Endothelial cell of hepatic sinusoid (primary cell): ENCODE measurements at regions not wholly inside any gene's neighbourhood (a gene's known extent, or its start where the extent isn't known, plus 50 kb on each side); places are given as distances from the start of the nearest gene placed in this dataset.
"Not testable (repeated sequence)": the region's sequence is repeated elsewhere in the genome, so short reads cannot be mapped to it uniquely, and the experiment has no call there.

Experiments used
- in situ Hi-C: cut with HindIII; loops from 2 replicates; pipeline ENCODE4 v1.10.0; 2017; ENCODE audit warnings: low sequenced_read_pairs

DNA sequence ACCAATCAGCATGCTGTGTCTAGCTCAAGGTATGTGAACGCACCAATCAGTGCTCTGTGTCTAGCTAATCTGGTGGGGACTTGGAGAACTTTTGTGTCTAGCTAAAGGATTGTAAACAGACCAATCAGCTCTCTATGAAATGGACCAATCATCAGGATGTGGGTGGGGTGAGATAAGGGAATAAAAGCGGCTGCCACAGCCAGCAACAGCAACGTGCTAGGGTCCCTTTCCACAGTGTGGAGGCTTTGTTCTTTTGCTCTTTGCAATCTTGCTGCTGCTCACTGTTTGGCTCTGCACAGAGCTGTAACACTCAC is 1353.9 kb upstream of the CDH18 start:
- in situ Hi-C loops = not testable (repeated sequence)

DNA sequence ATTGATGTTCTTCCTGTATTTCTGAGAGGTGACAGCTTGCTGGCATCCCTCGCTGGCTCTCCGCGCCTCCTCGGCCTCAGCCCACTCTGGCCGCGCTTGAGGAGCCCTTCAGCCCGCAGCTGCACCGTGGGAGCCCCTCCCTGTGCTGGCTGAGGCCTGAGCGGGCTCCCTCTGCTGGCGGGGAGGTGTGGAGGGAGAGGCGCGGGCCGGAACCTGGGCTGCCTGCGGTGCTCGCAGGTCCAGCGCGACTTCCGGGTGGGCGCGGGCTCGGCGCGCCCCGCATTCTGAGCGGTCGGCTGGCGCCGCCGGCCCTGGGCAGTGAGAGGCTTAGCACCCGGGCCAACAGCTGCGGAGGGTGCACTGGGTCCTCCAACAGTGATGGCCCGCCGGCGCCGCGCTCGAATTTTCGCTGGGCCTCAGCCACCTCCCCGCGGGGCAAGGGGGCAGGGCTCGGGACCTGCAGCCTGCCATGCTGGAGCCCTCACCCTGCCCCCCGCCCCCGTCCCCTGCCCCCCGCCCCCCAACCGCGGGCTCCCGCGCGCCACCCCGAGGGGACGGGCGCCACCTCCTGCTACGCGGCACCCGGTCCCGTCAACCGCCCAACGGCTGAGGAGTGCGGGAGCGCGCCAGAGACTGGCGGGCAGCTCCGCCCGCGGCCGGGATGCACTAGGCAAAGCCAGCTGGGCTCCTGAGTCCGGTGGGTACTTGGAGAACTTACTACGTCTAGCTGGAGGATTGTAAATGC is 1353.4 kb upstream of the CDH18 start:
- in situ Hi-C loops = not testable (repeated sequence)

DNA sequence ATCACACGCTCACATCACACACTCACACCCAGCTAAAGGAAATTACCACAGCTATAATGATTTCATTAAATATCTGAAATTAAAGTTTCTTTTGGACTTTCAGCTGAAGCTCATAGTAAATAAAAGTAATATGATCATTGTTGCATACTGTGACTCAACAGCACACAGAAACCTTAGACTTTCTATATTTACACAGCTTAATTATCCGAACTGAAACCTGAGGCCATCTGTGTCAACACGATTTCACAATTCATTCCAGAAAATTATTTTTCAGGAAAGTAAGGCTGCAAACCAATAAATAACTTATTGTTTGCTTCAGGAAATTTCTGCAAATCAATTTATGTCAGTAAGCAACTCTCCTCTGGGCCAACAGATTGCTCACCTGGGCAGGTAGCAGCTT is 1352.2 kb upstream of the CDH18 start:
- in situ Hi-C loops = not testable (repeated sequence)

DNA sequence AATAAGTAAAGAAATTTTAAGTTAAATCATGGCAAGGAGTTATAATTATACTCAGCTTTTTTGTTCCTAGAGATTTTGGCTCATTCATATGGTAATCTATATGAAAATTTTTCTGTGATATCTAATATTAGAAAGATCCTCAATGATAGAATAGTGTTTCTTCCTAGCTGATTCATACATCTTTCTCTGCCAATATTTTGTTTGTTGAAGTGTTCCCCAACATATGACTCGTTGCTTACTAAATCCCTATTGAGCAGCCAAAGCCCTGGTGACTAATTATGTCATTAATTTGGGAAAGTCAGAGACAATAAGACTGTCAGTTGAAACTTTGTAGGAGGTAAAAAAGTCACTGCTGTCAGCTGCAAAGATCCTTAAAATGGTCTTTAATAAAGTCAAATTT is 1348.5 kb upstream of the CDH18 start:
- in situ Hi-C loops = not testable (repeated sequence)

DNA sequence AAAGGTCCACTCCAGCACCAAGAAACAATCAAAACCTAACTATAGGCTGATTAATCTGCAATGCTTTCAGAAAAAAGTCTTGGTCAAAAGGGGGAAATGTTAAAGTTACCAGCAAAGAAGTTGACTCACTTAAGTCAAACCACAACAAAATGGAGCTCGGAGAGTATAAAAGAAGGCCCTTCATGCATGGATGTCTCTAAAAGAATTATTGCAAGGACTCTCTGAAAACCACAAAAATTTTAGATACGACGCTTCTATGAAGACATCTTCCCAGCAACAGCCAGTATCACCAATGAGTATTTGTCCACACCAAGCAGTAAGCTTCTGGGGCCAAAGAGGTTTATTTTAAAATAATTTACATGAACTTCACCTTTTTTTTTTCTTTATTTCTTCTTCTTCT is 1327.4 kb upstream of the CDH18 start:
- in situ Hi-C loops = not testable (repeated sequence)

DNA sequence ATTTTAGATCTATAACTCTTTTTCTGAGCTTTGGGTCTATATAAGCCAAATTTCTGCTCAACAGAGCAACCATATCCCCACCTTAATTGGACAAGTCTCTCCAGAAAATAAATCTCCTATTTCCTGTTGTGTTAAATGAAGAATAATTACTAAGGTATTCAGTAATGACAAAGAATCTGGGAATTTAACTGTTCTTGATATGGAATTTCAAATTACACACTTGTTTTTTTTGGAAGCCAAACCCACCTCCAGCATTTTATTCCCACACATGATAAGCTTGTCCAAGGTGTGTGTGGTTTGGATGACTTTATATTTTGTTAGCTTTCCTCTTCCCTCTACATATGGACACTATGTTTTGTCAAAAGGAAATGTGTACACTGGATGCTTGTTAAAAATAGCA is 1313.2 kb upstream of the CDH18 start:
- in situ Hi-C loops = not testable (repeated sequence)

DNA sequence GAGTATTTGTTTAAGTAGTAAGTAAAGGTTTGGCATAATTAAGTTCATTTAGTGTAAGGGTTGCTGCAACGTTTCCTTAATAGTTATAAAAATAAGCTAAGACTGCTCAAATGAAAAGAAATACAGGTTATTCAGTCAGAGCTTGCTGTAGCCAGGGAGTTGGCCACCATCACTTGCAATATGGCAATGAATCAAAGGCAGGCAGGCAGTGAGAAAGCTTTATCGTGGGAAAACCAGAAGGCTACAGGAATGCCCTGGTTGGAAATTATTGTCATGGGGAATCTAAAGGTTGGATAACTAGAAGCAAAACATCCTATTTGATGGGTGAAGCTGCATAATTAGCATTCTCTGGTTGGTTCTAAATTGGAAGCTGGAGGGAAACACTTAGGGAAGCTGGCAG is 1286.4 kb upstream of the CDH18 start:
- in situ Hi-C loops = not testable (repeated sequence)

DNA sequence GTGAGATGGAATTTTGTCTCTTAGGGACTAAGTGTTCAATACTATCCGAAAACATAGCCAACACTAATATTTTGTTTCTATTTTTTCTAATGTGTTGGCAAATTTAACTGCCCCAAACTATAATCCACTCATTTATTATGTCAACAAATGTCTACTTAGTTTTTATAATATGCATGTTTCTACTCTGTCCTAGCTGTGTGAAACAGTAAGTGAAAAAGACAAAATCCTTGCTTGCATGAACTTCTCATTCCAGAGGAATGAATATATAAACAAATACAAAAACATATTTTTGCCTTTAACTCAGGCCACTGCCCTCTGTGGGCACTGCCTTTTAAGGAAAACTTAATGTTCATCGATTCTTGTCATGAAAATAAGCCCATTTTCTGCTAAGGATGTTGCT is 1275.4 kb upstream of the CDH18 start:
- in situ Hi-C loops = no loop called here

DNA sequence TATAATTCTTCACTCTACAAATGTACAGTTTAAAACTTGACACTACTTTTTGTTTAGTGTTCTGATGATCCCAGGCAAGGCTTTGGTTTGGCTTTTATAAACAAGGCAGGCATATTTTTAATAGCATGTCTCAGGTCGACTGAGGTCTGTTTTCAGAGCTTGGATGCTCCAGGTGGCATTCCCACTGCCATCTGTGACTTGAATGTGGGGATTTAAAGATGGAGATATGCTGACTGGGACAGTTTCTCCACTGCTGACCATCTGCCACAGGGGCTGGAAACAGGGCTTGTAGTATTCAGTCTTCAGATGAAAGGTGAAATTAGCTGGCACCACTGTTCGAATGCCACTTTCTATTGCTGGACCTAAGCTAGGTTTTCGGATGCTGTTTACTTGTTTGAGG is 1266.2 kb upstream of the CDH18 start:
- in situ Hi-C loops = no loop called here

DNA sequence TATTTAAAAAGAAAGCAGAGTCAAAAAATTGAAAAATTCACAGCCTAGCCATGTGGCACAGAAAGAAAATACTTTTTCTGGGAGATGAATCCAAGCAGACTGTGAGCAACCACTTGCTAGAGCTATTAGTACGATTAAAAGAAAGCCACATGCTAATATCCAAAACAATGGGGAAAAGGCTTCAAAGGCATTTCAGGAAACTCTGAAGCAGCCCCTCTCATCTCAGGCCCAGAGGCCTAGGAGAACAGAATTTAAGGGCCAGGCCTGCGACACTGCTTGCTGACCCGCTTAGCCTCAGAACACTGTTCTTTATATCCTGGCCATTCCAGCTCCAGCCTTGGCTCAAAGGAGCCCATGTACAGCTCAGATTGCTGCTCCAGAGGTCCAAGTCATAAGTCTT is 1257.0 kb upstream of the CDH18 start:
- in situ Hi-C loops = no loop called here

DNA sequence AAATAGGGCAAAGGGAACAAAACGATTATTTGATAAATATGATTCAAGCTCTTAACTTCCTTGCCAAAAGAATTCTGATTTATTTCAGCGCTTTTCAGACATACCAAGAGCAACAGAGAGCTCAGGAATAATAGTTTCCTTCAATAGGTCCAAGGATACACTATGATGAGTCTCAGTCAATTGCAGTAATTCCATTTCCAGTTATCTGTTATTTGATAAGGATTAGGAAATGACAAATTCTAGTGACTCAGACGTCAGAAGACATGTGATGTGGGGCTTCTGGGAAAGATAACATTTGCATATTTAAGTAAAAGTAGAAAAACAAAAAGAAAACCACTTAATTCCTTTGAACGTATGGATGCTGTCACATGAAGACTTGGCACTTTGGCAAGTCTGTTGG is 1250.8 kb upstream of the CDH18 start:
- in situ Hi-C loops = no loop called here

DNA sequence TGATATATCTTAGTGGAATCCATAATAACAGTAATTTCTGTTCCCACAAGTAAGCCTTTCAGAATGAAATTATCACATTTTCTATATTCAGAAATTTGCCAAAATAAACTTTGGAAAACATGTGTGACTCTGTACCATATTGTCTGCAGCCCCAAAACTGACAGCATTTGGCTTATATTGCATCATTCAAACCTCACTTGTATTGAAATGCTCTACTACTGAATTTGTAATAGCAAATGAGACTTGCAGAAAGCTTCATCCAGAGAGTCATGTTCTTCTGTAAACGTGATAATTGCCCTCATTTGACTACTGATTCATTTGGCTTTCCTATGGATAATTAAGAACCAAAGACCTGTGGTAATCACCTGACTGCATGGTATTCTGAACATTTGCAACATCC is 1249.5 kb upstream of the CDH18 start:
- in situ Hi-C loops = no loop called here

DNA sequence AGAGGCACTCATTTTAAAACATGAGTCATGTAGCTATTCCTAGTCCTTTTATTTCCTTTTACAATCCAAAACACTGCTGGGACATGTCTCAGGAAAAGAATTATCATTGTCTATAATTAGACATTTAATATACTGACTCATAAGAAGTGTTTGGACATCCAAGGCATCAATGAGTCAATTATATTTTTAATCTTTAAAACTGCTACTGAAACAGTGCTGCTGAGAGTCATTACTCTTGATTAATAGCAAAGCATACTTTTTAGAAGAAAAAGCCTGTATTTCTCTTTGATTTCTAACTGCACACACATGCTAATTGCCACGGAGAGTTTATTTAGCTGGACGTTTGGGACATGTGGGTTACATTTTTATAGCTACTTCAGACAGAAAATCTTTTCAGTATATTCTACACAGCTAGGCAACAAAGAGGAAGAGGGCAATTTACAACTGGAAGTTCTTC is 1249.0 kb upstream of the CDH18 start:
- in situ Hi-C loops = no loop called here

DNA sequence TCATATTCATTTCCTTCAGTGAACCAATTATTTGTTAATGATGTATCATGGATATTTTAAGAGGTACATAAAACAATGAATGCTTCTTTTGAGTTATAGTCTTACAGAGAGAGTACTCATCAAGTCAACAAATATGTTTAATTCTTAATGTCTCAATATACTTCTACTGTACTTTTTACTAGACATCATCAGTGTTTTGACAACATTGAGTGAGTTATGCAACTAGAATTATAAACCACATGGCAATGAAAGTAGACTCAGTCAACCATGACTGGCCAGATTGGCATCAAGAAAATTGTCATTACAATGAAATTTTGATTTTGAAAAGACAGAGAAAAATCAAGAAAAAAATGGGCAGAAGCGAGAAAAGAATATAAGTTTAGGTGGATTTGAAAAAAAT is 1248.1 kb upstream of the CDH18 start:
- in situ Hi-C loops = no loop called here

DNA sequence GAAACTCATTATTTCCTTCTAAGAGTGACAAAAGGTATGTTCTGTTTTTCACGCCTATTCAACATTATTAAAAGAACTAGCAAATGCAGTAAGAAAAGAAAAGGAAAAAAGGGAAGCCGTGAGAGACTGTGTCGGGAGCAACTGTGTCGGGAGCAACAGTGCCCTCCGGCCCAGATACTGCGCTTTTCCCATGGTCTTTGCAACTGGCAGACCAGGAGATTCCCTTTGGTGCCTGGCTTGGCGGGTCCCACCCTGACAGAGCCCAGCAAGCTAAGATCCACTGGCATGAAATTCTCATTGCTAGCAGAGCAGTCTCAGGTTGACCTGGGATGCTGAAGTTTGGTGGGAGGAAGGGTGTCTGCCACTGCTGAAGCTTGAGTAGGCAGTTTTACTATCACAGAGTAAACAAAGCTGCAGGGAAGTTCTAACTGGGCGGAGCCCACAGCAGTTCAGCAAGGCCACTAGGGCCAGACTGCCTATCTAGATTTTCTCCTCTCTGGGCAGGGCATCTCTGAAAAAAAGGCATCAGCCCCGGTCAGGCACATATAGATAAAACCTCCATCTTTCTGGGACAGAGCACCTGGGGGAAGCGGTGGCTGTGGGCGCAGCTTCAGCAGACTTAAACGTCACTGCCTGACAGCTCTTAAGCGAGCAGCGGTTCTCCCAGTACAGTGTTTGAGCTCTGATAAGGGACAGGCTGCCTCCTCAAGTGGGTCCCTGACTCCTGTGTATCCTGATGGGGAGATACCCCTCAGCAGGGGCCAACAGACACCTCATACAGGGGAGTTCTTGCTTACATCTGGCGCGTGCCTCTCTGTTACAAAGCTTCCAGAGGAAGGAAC is 1237.4 kb upstream of the CDH18 start:
- in situ Hi-C loops = no loop called here

DNA sequence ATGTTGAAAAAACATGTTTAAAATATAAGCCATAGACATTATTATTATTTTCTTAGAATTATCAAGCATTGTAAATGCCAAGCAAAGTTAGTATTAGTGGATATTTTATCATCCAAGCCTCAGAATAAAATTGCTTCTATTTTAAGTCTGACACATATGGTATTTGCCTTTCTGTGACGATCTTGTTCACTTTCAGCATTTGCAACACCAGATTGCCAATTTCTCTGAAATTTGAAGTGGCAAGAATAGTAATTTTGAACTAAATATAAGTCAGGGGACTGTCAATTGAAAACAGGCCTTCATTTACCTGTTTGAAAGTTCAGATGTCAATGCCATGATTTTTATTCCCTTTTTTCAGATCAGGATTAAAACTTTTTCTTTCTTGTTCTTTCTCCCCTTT is 1233.6 kb upstream of the CDH18 start:
- in situ Hi-C loops = no loop called here

DNA sequence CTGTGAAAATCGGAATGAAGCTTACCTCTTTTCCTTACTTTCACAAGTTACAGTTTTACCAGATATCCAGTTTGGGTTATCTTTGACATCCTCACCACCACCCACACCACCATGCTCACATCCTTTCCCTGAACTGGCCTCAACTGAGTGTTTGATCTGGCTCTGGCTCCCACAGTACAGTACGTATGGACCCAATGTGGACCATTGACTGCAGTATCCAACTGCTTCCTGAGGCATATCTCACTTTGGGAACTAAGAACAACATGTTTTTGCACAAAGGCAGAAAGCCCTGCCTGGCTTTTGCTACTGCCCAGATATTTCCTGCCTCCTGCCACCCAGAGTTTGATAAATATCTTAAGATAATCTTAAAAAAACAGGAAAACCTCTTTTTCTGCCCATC is 1232.0 kb upstream of the CDH18 start:
- in situ Hi-C loops = no loop called here

DNA sequence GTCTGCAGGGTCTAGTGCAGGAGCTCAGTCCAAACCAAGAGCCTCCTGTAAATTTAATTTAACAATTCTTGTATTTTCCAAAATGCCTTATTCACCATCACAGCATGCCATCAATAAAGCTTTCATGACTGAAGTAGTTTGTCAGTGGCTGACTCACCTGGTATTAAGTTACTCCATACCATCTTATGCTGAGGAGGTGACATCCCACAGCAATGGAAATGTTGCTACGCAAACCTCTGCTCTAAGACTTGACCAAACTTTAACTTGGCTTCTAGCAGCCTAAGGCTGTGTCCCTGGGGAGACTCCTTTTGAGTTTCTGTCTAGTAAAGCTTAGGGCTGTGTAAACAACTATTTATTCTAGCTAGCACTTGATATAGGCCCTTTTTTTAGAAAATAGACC is 1231.3 kb upstream of the CDH18 start:
- in situ Hi-C loops = no loop called here

DNA sequence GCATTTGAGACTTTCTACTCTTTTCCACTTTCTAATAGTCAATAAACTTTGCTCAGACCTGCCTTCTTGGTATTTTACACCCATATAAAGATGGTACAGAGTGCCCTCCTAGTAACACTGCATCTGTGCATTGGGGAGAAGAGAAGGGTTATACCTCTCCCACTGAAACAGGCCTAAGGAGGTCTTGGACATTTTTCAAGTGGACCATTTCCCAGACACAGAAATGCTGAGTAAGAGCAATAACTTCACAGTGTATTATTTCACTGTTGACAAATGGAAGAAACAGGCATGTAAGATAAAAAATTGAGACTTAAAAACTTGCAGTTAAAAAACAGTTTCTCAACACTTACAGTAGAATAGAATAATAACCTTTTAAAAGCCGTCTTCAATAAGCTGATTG is 1224.0 kb upstream of the CDH18 start:
- in situ Hi-C loops = no loop called here

DNA sequence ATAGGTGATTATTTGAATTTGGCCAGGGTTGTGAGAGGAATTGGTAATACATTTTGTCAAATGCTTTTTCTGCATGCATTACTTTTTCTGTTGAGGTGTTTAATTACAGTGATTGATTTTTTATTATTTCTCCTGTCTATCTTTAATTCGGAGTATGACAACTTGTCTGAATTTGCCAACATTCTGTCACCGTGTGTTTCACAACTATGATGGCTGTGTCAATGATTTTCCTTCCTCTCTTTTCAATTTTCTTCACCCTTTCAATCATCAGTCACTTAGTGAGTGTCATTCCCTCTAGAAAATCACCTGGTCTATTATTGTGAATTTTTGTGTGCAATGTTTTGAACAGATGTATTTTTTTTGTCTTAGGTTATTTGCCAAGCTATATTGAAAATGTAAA is 1221.4 kb upstream of the CDH18 start:
- in situ Hi-C loops = no loop called here

DNA sequence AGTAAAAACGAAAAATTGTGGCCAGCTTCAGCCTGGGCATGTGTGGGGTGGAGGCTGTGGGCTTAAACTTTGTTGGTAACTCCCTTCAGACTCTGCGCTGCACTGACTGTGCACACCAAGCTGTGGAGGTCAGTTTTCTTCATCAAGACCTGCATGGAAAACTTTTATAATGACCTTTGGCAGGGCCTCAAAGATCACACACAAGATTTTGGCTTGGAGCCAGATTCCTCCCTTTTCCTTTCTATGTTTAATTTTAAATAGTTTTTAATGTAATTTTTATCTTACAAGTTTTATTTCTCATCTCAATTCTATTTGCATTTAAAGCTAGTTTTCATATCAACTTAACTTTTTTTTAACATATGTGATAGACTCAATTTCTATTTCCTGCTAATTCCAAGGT is 1211.1 kb upstream of the CDH18 start:
- in situ Hi-C loops = no loop called here

DNA sequence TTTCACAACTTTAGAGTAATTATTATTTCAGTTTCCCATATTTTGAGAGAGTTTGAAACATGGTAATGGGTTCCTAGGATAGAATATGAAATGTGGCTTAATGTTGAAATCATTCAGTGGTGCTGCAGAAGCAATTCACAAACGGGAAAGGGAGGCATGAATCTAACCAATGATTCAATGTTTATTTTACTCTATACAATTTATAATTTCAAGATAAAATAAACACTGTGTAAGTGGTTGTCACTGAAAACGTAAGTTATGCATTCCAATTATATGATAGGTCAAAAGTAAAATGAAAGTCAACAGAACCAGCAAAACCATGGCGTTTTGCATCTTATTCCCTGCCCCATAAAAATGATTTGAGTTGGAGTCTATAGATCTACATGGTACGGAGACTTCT is 1207.1 kb upstream of the CDH18 start:
- in situ Hi-C loops = no loop called here
